ENCODE measurements at regions not wholly inside any gene's neighbourhood (a gene's known extent, or its start where the extent isn't known, plus 50 kb on each side); places are given as distances from the start of the nearest gene placed in this dataset.

DNA sequence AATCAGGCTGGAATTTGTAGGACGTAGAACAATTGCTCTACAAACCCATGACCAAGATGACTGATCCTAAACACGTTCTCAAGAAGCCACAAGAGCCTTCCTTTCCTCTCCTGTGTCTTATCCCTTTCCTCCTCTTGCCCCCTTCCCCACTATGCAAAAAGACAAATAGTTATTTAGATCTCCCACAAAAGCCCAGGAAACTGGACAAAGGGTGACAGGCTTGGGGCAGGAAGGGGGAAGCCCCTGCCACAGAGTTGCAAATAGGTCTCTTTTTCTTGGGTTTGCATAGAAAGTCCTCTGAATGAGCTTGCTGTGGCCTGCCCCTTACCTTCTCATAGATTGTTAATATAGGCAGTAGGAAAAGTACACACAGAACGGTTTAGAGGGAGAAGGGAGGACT, 377.1 kb upstream of the BTBD3 start:
- no peak overlapping the region for H3K4me3 ChIP-seq (replicated peaks; ENCODE audit: low read depth, low read length)
- no peak for TF ChIP-seq CTCF (IDR thresholded peaks at IDR 0.05; ENCODE audit: insufficient read depth, low read length, poor library complexity, severe bottlenecking)

DNA sequence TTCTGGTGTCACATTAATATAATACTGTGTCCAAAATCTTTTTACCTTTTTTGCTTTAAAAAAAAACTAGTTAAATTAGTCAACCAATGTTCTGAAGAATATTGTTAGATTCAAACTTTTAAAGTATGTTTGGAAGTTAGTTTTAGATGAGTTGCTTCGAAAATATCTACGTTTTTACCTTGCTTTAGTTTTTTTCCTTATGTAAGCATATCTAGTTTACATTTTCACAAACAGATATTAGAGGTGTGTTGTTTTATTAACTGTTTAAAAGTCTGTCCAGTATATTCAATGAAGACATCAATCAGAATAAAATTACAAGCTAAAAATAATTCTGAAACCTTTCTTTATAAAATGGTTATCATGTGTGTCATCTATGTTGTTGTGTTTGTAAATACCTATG, 375.0 kb upstream of the BTBD3 start:
- Histone ChIP-seq H3K4me3 (replicated peaks; ENCODE audit: low read depth, low read length) (no peak overlapping the region), H3K27me3 (replicated peaks; ENCODE audit: control insufficient read depth, insufficient read depth, low read length) (no peaks in the 10 kb centered on the region), H3K36me3 (ENCODE audit: control insufficient read depth, insufficient read depth, low read length) (no peaks in the 10 kb centered on the region)
- no peak for DNase-seq (ENCODE audit: extremely low read depth, insufficient read length)
- TF ChIP-seq CTCF (IDR thresholded peaks at IDR 0.05; ENCODE audit: insufficient read depth, low read length, poor library complexity, severe bottlenecking): no peak

More for the DNA sequence above, 377.1 kb upstream of the BTBD3 start:
- H3K36me3 ChIP-seq (ENCODE audit: control insufficient read depth, insufficient read depth, low read length): no peaks in the 10 kb centered on the region
- no peak for DNase-seq (ENCODE audit: extremely low read depth, insufficient read length)
- H3K27me3 ChIP-seq (replicated peaks; ENCODE audit: control insufficient read depth, insufficient read depth, low read length): no peaks in the 10 kb centered on the region

DNA sequence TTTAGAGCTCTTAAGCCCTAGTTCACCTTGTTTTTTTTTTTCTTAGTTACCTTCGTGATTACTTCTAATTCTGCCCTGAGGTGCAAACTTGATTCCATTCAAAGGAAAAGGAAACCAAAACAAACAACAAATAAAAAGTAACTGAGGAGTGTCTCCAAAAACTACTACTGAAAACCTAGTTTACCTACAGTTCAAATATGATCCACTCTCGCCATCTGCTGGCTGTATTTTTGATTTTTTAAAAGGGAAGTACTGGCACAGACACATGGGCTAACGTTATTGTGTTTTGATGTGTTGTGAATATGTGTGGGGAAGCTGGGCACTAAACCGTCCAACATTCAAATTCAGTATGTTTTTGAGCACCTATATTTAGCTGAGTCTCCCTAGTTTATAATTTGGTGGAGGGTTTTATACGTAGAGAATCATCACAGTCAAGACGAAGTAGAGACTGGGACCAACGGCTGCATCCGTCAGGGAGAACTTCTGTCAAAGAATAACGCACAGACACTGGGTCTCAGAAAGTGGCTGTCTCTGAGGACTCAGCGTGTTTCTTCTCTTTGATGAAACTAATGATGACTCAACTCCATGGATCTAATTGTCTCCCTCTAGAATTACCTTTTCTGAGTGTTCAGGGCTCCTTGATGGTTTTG, 373.5 kb upstream of the BTBD3 start:
- no peak for DNase-seq (ENCODE audit: extremely low read depth, insufficient read length)
- Histone ChIP-seq H3K36me3 (ENCODE audit: control insufficient read depth, insufficient read depth, low read length) (no peaks in the 10 kb centered on the region), H3K4me3 (replicated peaks; ENCODE audit: low read depth, low read length) (no peak overlapping the region), H3K27me3 (replicated peaks; ENCODE audit: control insufficient read depth, insufficient read depth, low read length) (no peaks in the 10 kb centered on the region)
- TF ChIP-seq CTCF (IDR thresholded peaks at IDR 0.05; ENCODE audit: insufficient read depth, low read length, poor library complexity, severe bottlenecking): peak; percentile 32

- H3K27me3 ChIP-seq (replicated peaks; ENCODE audit: control insufficient read depth, insufficient read depth, low read length): no peaks in the 10 kb centered on the region
- TF ChIP-seq CTCF (IDR thresholded peaks at IDR 0.05; ENCODE audit: insufficient read depth, low read length, poor library complexity, severe bottlenecking): no peak
- H3K4me3 ChIP-seq (replicated peaks; ENCODE audit: low read depth, low read length): no peak overlapping the region
- DNase-seq (ENCODE audit: extremely low read depth, insufficient read length): no peak
- no peaks in the 10 kb centered on the region for H3K36me3 ChIP-seq (ENCODE audit: control insufficient read depth, insufficient read depth, low read length)
Measured at GRCh38 chr20:11546939-11547338, 370.8 kb upstream of the BTBD3 start.

DNA sequence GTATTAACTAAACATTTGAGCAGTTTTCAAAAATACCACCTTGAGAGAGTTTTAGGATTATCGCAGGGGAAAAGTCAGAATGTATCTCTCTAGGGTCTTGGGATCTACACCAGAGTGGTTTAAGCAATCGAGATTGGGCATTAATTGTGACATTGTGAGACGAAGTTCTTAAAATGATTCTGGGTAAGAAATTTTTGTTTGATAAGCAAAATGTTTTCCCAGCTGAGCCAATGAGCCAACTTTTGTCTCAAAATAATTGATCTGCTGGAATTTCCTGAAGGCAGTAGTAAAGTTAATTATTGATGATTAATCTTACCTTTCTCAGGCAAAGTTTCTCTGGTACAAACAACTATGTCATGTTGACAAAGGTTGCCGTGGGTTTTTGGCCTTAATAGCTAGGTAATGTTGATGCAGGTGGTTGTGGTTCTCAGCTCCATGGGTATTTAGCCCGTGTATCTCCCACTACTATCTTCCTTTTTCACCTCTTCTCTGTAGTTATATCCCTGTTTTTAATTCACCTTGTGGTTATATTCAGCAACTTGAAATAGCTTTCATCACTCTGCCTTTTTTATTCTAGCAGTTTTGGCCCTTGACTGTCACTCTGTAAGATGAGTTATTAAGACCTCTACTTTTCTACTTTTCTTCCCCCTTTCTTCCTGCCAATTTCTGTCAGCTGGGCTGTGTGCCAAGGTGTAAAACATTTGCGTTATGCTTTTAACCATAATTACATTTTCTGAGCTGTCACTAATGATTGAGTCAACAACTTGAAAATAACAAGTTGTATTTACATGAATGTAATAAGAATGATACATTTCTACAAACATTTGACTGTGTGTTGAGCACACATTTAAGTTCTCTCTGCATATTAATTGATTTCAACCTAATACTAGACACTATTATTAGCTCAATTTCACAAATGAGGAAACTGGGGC, 368.3 kb upstream of the BTBD3 start:
- H3K27me3 ChIP-seq (replicated peaks; ENCODE audit: control insufficient read depth, insufficient read depth, low read length): no peaks in the 10 kb centered on the region
- no peak for DNase-seq (ENCODE audit: extremely low read depth, insufficient read length)
- no peak for TF ChIP-seq CTCF (IDR thresholded peaks at IDR 0.05; ENCODE audit: insufficient read depth, low read length, poor library complexity, severe bottlenecking)
- H3K36me3 ChIP-seq (ENCODE audit: control insufficient read depth, insufficient read depth, low read length): no peaks in the 10 kb centered on the region
- H3K4me3 ChIP-seq (replicated peaks; ENCODE audit: low read depth, low read length): no peak overlapping the region
